Natural killer cell (primary cell): ENCODE measurements at regions not wholly inside any gene's neighbourhood (a gene's known extent, or its start where the extent isn't known, plus 50 kb on each side); places are given as distances from the start of the nearest gene placed in this dataset.

Experiments
- ATAC-seq, 3 donors: fragments of 150-1000 bp in 2 of 3; fragments of 200-7000 bp in 1 of 3; cut with Tn5 transposase; 1 replicate in 1 of 3; 2 replicates in 2 of 3; pipeline ENCODE4 v1.10.0; 2021; ENCODE audit warnings: mild to moderate bottlenecking in 2 of 3, moderate library complexity in 2 of 3
- DNase-seq, 2 donors: peaks; one replicate each; pipeline versions ENCODE4 v3.0.0 to v3.0.0-alpha.2; 2013 to 2021; ENCODE audit warnings: mixed read lengths in 1 of 2
- H3K27ac ChIP-seq: one replicate; pipeline ENCODE4 v1.5.1; 2013; ENCODE audit warnings: mild to moderate bottlenecking, low read length
- H3K27me3 ChIP-seq: one replicate; pipeline ENCODE4 v1.6.1; 2013; ENCODE audit warnings: low read length; ENCODE audit not compliant: control insufficient read depth, insufficient read depth
- H3K36me3 ChIP-seq: one replicate; pipeline ENCODE4 v1.6.1; 2013; ENCODE audit warnings: low read length; ENCODE audit not compliant: control insufficient read depth, insufficient read depth
- H3K4me1 ChIP-seq: one replicate; pipeline ENCODE4 v1.6.1; 2013; ENCODE audit warnings: low read length; ENCODE audit not compliant: control insufficient read depth, insufficient read depth
- H3K4me3 ChIP-seq: one replicate; pipeline ENCODE4 v1.5.1; 2013; ENCODE audit warnings: low read length
- H3K9me3 ChIP-seq: one replicate; pipeline ENCODE4 v1.6.1; 2013; ENCODE audit warnings: low read length; ENCODE audit not compliant: control insufficient read depth, insufficient read depth
- H3K27ac Mint-ChIP-seq, 2 donors: one replicate each; pipeline ENCODE4 v1.8.0; 2022; ENCODE audit warnings: mild to moderate bottlenecking in 2 of 2, mixed read lengths in 2 of 2, moderate library complexity in 1 of 2
- H3K27me3 Mint-ChIP-seq, 2 donors: one replicate each; pipeline ENCODE4 v1.8.0; 2022; ENCODE audit warnings: low read depth in 2 of 2, mixed read lengths in 2 of 2
- H3K36me3 Mint-ChIP-seq: one replicate; pipeline ENCODE4 v1.8.0; 2022; ENCODE audit warnings: mixed read lengths
- H3K4me1 Mint-ChIP-seq, 2 donors: one replicate each; pipeline ENCODE4 v1.8.0; 2022; ENCODE audit warnings: mixed read lengths in 2 of 2
- H3K4me3 Mint-ChIP-seq: one replicate; pipeline ENCODE4 v1.8.0; 2022; ENCODE audit warnings: mild to moderate bottlenecking, moderate library complexity, mixed read lengths
- H3K9me3 Mint-ChIP-seq, 2 donors: one replicate each; pipeline ENCODE4 v1.8.0; 2022; ENCODE audit warnings: mixed read lengths in 2 of 2
- CTCF ChIP-seq: fragments of 200-600 bp; IDR thresholded peaks from one replicate; pipeline ENCODE4 v1.8.0; 2022; ENCODE audit warnings: antibody characterized with exemption
- WGBS: methylation state at CpG from one replicate; pipeline ENCODE4 v1.1.7; 2013; ENCODE audit warnings: missing lambda C conversion rate; ENCODE audit not compliant: insufficient coverage; 5-methylcytosine and 5-hydroxymethylcytosine counted together
- intact Hi-C: fragments of 100-400 bp; cut with micrococcal nuclease; formaldehyde crosslinking; loops from one replicate; pipeline ENCODE4 v1.14.2; 2022

- Histone ChIP-seq H3K36me3 (no peaks in the 10 kb centered on the region), H3K4me1 (no peaks in the 10 kb centered on the region), H3K4me3 (no peak overlapping the region), H3K27me3 (no peaks in the 10 kb centered on the region), H3K9me3 (no peaks in the 10 kb centered on the region), H3K27ac (no peak overlapping the region)
- 79% methylated on average over 1 of the region's 1 CpG for WGBS
- ATAC-seq (no peak), DNase-seq (no peak)
- Mint-ChIP-seq H3K9me3 (no peaks in the 10 kb centered on the region), H3K36me3 (no peaks in the 10 kb centered on the region), H3K27ac (no peak overlapping the region), H3K4me3 (no peak overlapping the region), H3K27me3 (peaks cover 0 to 2% of the 10 kb centered on the region in 2 donors), H3K4me1 (no peaks in the 10 kb centered on the region)
- intact Hi-C loops: no loop called here
- no peak for TF ChIP-seq CTCF
These were observed 59.5 kb upstream of the POU1F1 start for GRCh38 chr3:87335931-87336330.

GRCh38 chr3:87333393-87333892 is 57.1 kb upstream of the POU1F1 start:
- no peak for DNase-seq
- peak in 1 of 3 donors; percentile 87 for ATAC-seq
- H3K36me3 Mint-ChIP-seq: no peaks in the 10 kb centered on the region
- H3K36me3 ChIP-seq: no peaks in the 10 kb centered on the region
- no peak overlapping the region for H3K4me3 ChIP-seq
- H3K27me3 Mint-ChIP-seq: peaks cover 0 to 2% of the 10 kb centered on the region in 2 donors
- no peak for TF ChIP-seq CTCF
- no peaks in the 10 kb centered on the region for H3K27me3 ChIP-seq
- no peaks in the 10 kb centered on the region for H3K4me1 Mint-ChIP-seq
- no peak overlapping the region for H3K27ac ChIP-seq
- WGBS: 44% methylated on average over 5 of the region's 5 CpGs
- no peak overlapping the region for H3K27ac Mint-ChIP-seq
- intact Hi-C loops: no loop called here
- H3K4me3 Mint-ChIP-seq: no peak overlapping the region
- no peaks in the 10 kb centered on the region for H3K9me3 ChIP-seq
- no peaks in the 10 kb centered on the region for H3K4me1 ChIP-seq
- no peaks in the 10 kb centered on the region for H3K9me3 Mint-ChIP-seq

GRCh38 chr3:87332789-87333188 is 56.4 kb upstream of the POU1F1 start:
- Mint-ChIP-seq H3K36me3 (no peaks in the 10 kb centered on the region), H3K27ac (no peak overlapping the region), H3K4me1 (no peaks in the 10 kb centered on the region), H3K27me3 (peaks cover 0 to 2% of the 10 kb centered on the region in 2 donors), H3K4me3 (no peak overlapping the region), H3K9me3 (no peaks in the 10 kb centered on the region)
- Histone ChIP-seq H3K27ac (no peak overlapping the region), H3K36me3 (no peaks in the 10 kb centered on the region), H3K4me1 (no peaks in the 10 kb centered on the region), H3K27me3 (no peaks in the 10 kb centered on the region), H3K9me3 (no peaks in the 10 kb centered on the region), H3K4me3 (no peak overlapping the region)
- whole genome bisulfite sequencing: 90% methylated on average over 5 of the region's 6 CpGs
- ATAC-seq (no peak), DNase-seq (no peak)
- TF ChIP-seq CTCF: no peak
- intact Hi-C loops: no loop called here

GRCh38 chr3:87329065-87329464 is 52.7 kb upstream of the POU1F1 start:
- no peaks in the 10 kb centered on the region for H3K36me3 ChIP-seq
- Mint-ChIP-seq H3K27ac (no peak overlapping the region), H3K9me3 (peaks cover 2 to 3% of the 10 kb centered on the region in 2 donors), H3K36me3 (no peaks in the 10 kb centered on the region), H3K4me3 (no peak overlapping the region), H3K4me1 (no peaks in the 10 kb centered on the region), H3K27me3 (no peaks in the 10 kb centered on the region)
- no peak for DNase-seq
- intact Hi-C loops: no loop called here
- no peaks in the 10 kb centered on the region for H3K9me3 ChIP-seq
- TF ChIP-seq CTCF: no peak
- ATAC-seq: no peak
- H3K4me3 ChIP-seq: no peak overlapping the region
- no peaks in the 10 kb centered on the region for H3K27me3 ChIP-seq
- WGBS: 0% methylated on average over 1 of the region's 1 CpG
- no peak overlapping the region for H3K27ac ChIP-seq
- no peaks in the 10 kb centered on the region for H3K4me1 ChIP-seq
